Activated CD4-positive, alpha-beta T cell treated with anti-CD3 and anti-CD28 coated beads, Interleukin-2, amount 10 ng/mL, durations not matched to agents 24 days and 14 days (primary cell): ENCODE measurements at regions not wholly inside any gene's neighbourhood (a gene's known extent, or its start where the extent isn't known, plus 50 kb on each side); places are given as distances from the start of the nearest gene placed in this dataset.

Source experiments
- DNase-seq: peaks from one replicate; pipeline ENCODE4 v3.0.0; 2022
- H3K27ac Mint-ChIP-seq: one replicate; pipeline ENCODE4 v1.8.0; 2022; ENCODE audit warnings: mild to moderate bottlenecking, mixed read lengths
- H3K27me3 Mint-ChIP-seq: one replicate; pipeline ENCODE4 v1.8.0; 2022; ENCODE audit warnings: mixed read lengths
- H3K36me3 Mint-ChIP-seq: one replicate; pipeline ENCODE4 v1.8.0; 2022; ENCODE audit warnings: low read depth, mild to moderate bottlenecking, mixed read lengths
- H3K4me1 Mint-ChIP-seq: one replicate; pipeline ENCODE4 v1.8.0; 2021; ENCODE audit warnings: mixed read lengths
- H3K4me3 Mint-ChIP-seq: one replicate; pipeline ENCODE4 v1.8.0; 2022; ENCODE audit warnings: mild to moderate bottlenecking, moderate library complexity, mixed read lengths
- H3K9me3 Mint-ChIP-seq: one replicate; pipeline ENCODE4 v1.8.0; 2021; ENCODE audit warnings: mixed read lengths
- intact Hi-C: fragments of 100-400 bp; cut with micrococcal nuclease; formaldehyde crosslinking; loops from one replicate; pipeline ENCODE4 v1.15.1; 2023

DNA sequence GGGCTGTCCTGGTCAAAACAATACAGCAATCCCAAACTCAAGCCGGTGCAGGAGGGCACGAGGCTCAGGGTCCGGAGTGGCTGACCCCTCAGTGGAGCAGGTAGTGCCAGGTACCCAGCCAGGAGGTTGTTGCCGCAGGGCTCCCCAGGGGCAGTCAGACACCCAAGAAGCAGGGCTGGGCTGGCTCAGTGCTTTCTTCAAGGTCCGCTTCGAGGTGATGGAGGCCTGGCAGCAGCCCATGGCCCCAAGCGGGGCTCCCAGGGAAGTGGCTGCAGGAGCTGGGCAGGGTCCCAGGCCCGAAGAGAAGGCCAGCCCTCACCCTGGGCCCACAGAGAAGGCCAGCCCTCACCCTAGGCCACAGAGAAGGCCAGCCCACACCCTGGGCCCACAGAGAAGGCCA is 55.3 kb upstream of the COPS8 start:
- H3K27ac Mint-ChIP-seq, result no peak overlapping the region
- no peaks in the 10 kb centered on the region for H3K36me3 Mint-ChIP-seq
- no peak overlapping the region for H3K4me3 Mint-ChIP-seq
- DNase-seq, result no peak
- intact Hi-C loops, result no loop called here
- H3K27me3 Mint-ChIP-seq, result peaks cover 3% of the 10 kb centered on the region
- no peaks in the 10 kb centered on the region for H3K4me1 Mint-ChIP-seq
- no peaks in the 10 kb centered on the region for H3K9me3 Mint-ChIP-seq

- H3K4me3 Mint-ChIP-seq, result no peak overlapping the region
- intact Hi-C loops, result no loop called here
- H3K4me1 Mint-ChIP-seq, result no peaks in the 10 kb centered on the region
- H3K9me3 Mint-ChIP-seq, result no peaks in the 10 kb centered on the region
- no peak for DNase-seq
- no peaks in the 10 kb centered on the region for H3K27me3 Mint-ChIP-seq
- H3K36me3 Mint-ChIP-seq, result no peaks in the 10 kb centered on the region
- H3K27ac Mint-ChIP-seq, result no peak overlapping the region
These were observed 52.1 kb upstream of the COPS8 start for GRCh38 chr2:237033536-237034060.

GRCh38 chr2:237035781-237036475 is 49.8 kb upstream of the COPS8 start:
- H3K9me3 Mint-ChIP-seq, result no peaks in the 10 kb centered on the region
- H3K36me3 Mint-ChIP-seq, result no peaks in the 10 kb centered on the region
- no peaks in the 10 kb centered on the region for H3K4me1 Mint-ChIP-seq
- no peak overlapping the region for H3K27ac Mint-ChIP-seq
- H3K27me3 Mint-ChIP-seq, result no peaks in the 10 kb centered on the region
- no peak for DNase-seq
- intact Hi-C loops, result no loop called here
- H3K4me3 Mint-ChIP-seq, result no peak overlapping the region
